GM12878 (cell line): ENCODE measurements at regions not wholly inside any gene's neighbourhood (a gene's known extent, or its start where the extent isn't known, plus 50 kb on each side); places are given as distances from the start of the nearest gene placed in this dataset.

Experiments used
- ATAC-seq: fragments of 200-7000 bp; cut with Tn5 transposase; 3 replicates; pipeline ENCODE4 v1.9.1; 2020; ENCODE audit warnings: mild to moderate bottlenecking, moderate library complexity
- BruUV-seq: library from RNA; stranded (reverse); fragments of 400-500 nt; replicated peaks from 2 replicates; lab custom pipeline; 2021; lab: Mats Ljungman, UMichigan
- CTCF ChIA-PET: fragments of 300-600 bp; sonication (Branson Sonifier 250); formaldehyde crosslinking; extraction: SDS; loops from one replicate; lab custom pipeline; 2021; ENCODE audit warnings: inconsistent platforms; lab: Yijun Ruan, JAX
- POLR2A ChIA-PET: fragments of 350-600 bp; formaldehyde crosslinking; extraction: SDS; loops from one replicate; lab custom pipeline; 2021; ENCODE audit warnings: inconsistent platforms; lab: Charles Lee
- RAD21 ChIA-PET: fragments of 300-600 bp; sonication (Branson Sonifier 250); formaldehyde crosslinking; loops from one replicate; lab custom pipeline; 2023; ENCODE audit warnings: antibody characterized with exemption; ENCODE audit not compliant: unreplicated experiment; lab: Charles Lee
- SMC1A ChIA-PET: fragments of 300-600 bp; sonication (Branson Sonifier 250); formaldehyde crosslinking; loops from one replicate; lab custom pipeline; 2023; ENCODE audit not compliant: unreplicated experiment, uncharacterized antibody; lab: Charles Lee
- DNase-seq: peaks from one replicate; pipeline ENCODE4 v3.0.0-alpha.2; 2011; ENCODE audit warnings: low read depth, low spot score
- FAIRE-seq: peaks from 3 replicates; lab custom pipeline; 2011; peaks lifted over from hg19 to GRCh38; lab: Jason Lieb, UNC
- H2AFZ ChIP-seq: 2 replicates; pipeline ENCODE4 v1.6.0; 2011; ENCODE audit warnings: low read depth, low read length, control low read depth; ENCODE audit not compliant: control insufficient read depth
- H3K27ac ChIP-seq: 2 replicates; pipeline ENCODE4 v1.5.1; 2011; ENCODE audit warnings: control low read depth; ENCODE audit not compliant: control insufficient read depth, insufficient read depth
- H3K27me3 ChIP-seq, 2 experiments: replicated peaks in 1 of 2; 2 replicates each; pipeline versions ENCODE4 v1.6.0 to v1.6.1; 2011; ENCODE audit warnings: low read length in 1 of 2; ENCODE audit not compliant: control insufficient read depth in 2 of 2, insufficient read depth in 2 of 2
- H3K36me3 ChIP-seq, 2 experiments: 2 replicates each; pipeline ENCODE4 v1.5.1; 2011; ENCODE audit warnings: low read length in 1 of 2; ENCODE audit not compliant: control insufficient read depth in 2 of 2, insufficient read depth in 2 of 2
- H3K4me1 ChIP-seq: 2 replicates; pipeline ENCODE4 v1.6.1; 2011; ENCODE audit warnings: mild to moderate bottlenecking, low read length, moderate library complexity, mixed read lengths; ENCODE audit not compliant: control insufficient read depth, insufficient read depth
- H3K4me2 ChIP-seq: 2 replicates; pipeline ENCODE4 v1.6.0; 2011; ENCODE audit warnings: control low read depth; ENCODE audit not compliant: control insufficient read depth, insufficient read depth
- H3K4me3 ChIP-seq: fragments of 200-600 bp; sonication (generic); 2 replicates; pipeline ENCODE4 v1.5.1; 2016
- H3K79me2 ChIP-seq: 2 replicates; pipeline ENCODE4 v1.6.0; 2011; ENCODE audit warnings: low read length; ENCODE audit not compliant: control insufficient read depth, insufficient read depth
- H3K9ac ChIP-seq: 2 replicates; pipeline ENCODE4 v1.8.0; 2011; ENCODE audit warnings: low read length, control low read depth, mixed read lengths; ENCODE audit not compliant: control insufficient read depth, insufficient read depth
- H3K9me3 ChIP-seq: replicated peaks from 3 replicates; pipeline ENCODE4 v1.5.1; 2011; ENCODE audit warnings: mild to moderate bottlenecking, low read length; ENCODE audit not compliant: control insufficient read depth, insufficient read depth
- H4K20me1 ChIP-seq: 2 replicates; pipeline ENCODE4 v1.6.0; 2011; ENCODE audit not compliant: control insufficient read depth, insufficient read depth
- ASH2L ChIP-seq: fragments of 300-600, 200-600 bp; sonication (generic); IDR thresholded peaks from 2 replicates; pipeline ENCODE4 v1.6.1; 2017; ENCODE audit warnings: low read depth, mild to moderate bottlenecking, borderline replicate concordance
- BRCA1 ChIP-seq: IDR thresholded peaks from 2 replicates; pipeline ENCODE4 v1.6.1; 2011; ENCODE audit warnings: low read depth, low read length, improper control_type of control experiment
- EED ChIP-seq: sonication (generic); IDR thresholded peaks from 2 replicates; pipeline ENCODE4 v1.6.1; 2016; ENCODE audit warnings: antibody characterized with exemption, low read depth
- GABPA ChIP-seq: IDR thresholded peaks from 2 replicates; pipeline ENCODE4 v1.6.1; 2014; ENCODE audit warnings: antibody characterized with exemption, low read depth, mild to moderate bottlenecking, inconsistent platforms
- JUND ChIP-seq: IDR thresholded peaks from 2 replicates; pipeline ENCODE4 v1.6.1; 2012; ENCODE audit warnings: low read depth, mild to moderate bottlenecking, low read length, improper control_type of control experiment, moderate library complexity
- KDM1A ChIP-seq: fragments of 200-600 bp; sonication (generic); IDR thresholded peaks from 2 replicates; pipeline ENCODE4 v1.6.1; 2016; ENCODE audit warnings: borderline replicate concordance
- NFXL1 ChIP-seq: fragments of 450-650 bp; IDR thresholded peaks from 2 replicates; pipeline ENCODE4 v1.6.1; 2017; ENCODE audit warnings: antibody characterized with exemption, mild to moderate bottlenecking, borderline replicate concordance
- PRDM15 ChIP-seq: fragments of 450-650 bp; formaldehyde crosslinking; IDR thresholded peaks from 2 replicates; pipeline ENCODE4 v1.4.0; 2020; ENCODE audit warnings: mild to moderate bottlenecking, moderate library complexity
- RB1 ChIP-seq: fragments of 450-650 bp; formaldehyde crosslinking; IDR thresholded peaks from 2 replicates; pipeline ENCODE4 v1.6.1; 2017; ENCODE audit warnings: mild to moderate bottlenecking, borderline replicate concordance
- SREBF2 ChIP-seq: IDR thresholded peaks from 2 replicates; pipeline ENCODE4 v1.6.1; 2012; ENCODE audit warnings: mild to moderate bottlenecking, low read length
- STAT1 ChIP-seq: fragments of 450-650 bp; conservative IDR thresholded peaks from 2 replicates; pipeline ENCODE4 v1.6.1; 2014; ENCODE audit warnings: antibody characterized with exemption, mild to moderate bottlenecking
- STAT3 ChIP-seq: IDR thresholded peaks from 2 replicates; pipeline ENCODE4 v1.6.1; 2011; ENCODE audit warnings: low read depth, low read length, improper control_type of control experiment
- SUPT20H ChIP-seq: IDR thresholded peaks from 2 replicates; pipeline ENCODE4 v1.6.1; 2011; ENCODE audit warnings: low read depth, mild to moderate bottlenecking, low read length, moderate library complexity, borderline replicate concordance; ENCODE audit not compliant: control insufficient read depth
- TBL1XR1 ChIP-seq: IDR thresholded peaks from 2 replicates; pipeline ENCODE4 v1.6.1; 2012; ENCODE audit warnings: low read depth, low read length, improper control_type of control experiment
- ZBTB4 ChIP-seq: fragments of 450-650 bp; formaldehyde crosslinking; IDR thresholded peaks from 2 replicates; pipeline ENCODE4 v1.4.0; 2022; ENCODE audit warnings: mild to moderate bottlenecking, moderate library complexity
- ZNF622 ChIP-seq: fragments of 450-650 bp; IDR thresholded peaks from 2 replicates; pipeline ENCODE4 v1.6.1; 2017; ENCODE audit warnings: mild to moderate bottlenecking, inconsistent platforms
- ZSCAN29 ChIP-seq: fragments of 450-650 bp; IDR thresholded peaks from 2 replicates; pipeline ENCODE4 v1.6.1; 2017; ENCODE audit warnings: mild to moderate bottlenecking, moderate library complexity
- WGBS: methylation state at CpG from one replicate; pipeline ENCODE4 v1.1.6; 2016; ENCODE audit warnings: low lambda C conversion rate; ENCODE audit not compliant: insufficient replicate concordance, insufficient coverage; ENCODE audit errors: missing lambda C conversion rate; 5-methylcytosine and 5-hydroxymethylcytosine counted together
- in situ Hi-C: fragments of 300-500 bp; cut with MboI; formaldehyde crosslinking; loops from 9 replicates; pipeline ENCODE4 v1.14.3; 2018; ENCODE audit warnings: mixed read lengths
- intact Hi-C: fragments of 100-400 bp; cut with micrococcal nuclease; formaldehyde crosslinking; loops from one replicate; pipeline ENCODE4 v1.14.2; 2022; ENCODE audit not compliant: unreplicated experiment
- TF ChIP-seq, protein P1 (sequence below): fragments of 450-650 bp; IDR thresholded peaks from 2 replicates; pipeline ENCODE4 v1.6.1; 2014; ENCODE audit warnings: mild to moderate bottlenecking

- TF ChIP-seq PRDM15 (no peak), JUND (no peak)
Measured at GRCh38 chr22:26887456-26887855, 230.1 kb downstream of the MIAT start (continued).

- intact Hi-C loops = no loop called here
Measured at GRCh38 chr22:26887916-26888315, 230.5 kb downstream of the MIAT start.

More at GRCh38 chr22:26887916-26888315, 230.5 kb downstream of the MIAT start:
- ChIA-PET RAD21 (no interaction called here), POLR2A (no interaction called here), SMC1A (no interaction called here), CTCF (interaction anchor here (0.5 kb wide), 1 partner anchor 207 kb away, joined by 3 read pairs; no protein-coding TSS in a partner anchor)
- Histone ChIP-seq H2AFZ (no peak overlapping the region), H3K9ac (no peak overlapping the region), H3K4me1 (no peaks in the 10 kb centered on the region), H3K27me3 (peaks cover 0 to 9% of the 10 kb centered on the region in 2 experiments; a peak in 2 of 4 replicates), H3K36me3 (no peaks in the 10 kb centered on the region), H4K20me1 (no peaks in the 10 kb centered on the region), H3K4me2 (no peak overlapping the region), H3K79me2 (no peaks in the 10 kb centered on the region), H3K4me3 (no peak overlapping the region), H3K27ac (no peak overlapping the region), H3K9me3 (no peaks in the 10 kb centered on the region)
- in situ Hi-C loops = no loop called here
- 0% methylated on average over 4 of the region's 4 CpGs for WGBS
- TF ChIP-seq NFXL1 = no peak
- no peak for TF ChIP-seq ZNF622
- TF ChIP-seq GABPA = no peak
- no peak for TF ChIP-seq RB1
- no peak for TF ChIP-seq KDM1A
- no peak for TF ChIP-seq BRCA1
- TF ChIP-seq EED = no peak
- TF ChIP-seq TBL1XR1 = no peak
- TF ChIP-seq SUPT20H = no peak
- TF ChIP-seq, protein P1, sequence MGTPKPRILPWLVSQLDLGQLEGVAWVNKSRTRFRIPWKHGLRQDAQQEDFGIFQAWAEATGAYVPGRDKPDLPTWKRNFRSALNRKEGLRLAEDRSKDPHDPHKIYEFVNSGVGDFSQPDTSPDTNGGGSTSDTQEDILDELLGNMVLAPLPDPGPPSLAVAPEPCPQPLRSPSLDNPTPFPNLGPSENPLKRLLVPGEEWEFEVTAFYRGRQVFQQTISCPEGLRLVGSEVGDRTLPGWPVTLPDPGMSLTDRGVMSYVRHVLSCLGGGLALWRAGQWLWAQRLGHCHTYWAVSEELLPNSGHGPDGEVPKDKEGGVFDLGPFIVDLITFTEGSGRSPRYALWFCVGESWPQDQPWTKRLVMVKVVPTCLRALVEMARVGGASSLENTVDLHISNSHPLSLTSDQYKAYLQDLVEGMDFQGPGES = no peak
- no peak for TF ChIP-seq STAT1
- no peak for TF ChIP-seq STAT3
- no peak for TF ChIP-seq SREBF2
- TF ChIP-seq ZSCAN29 = no peak
- TF ChIP-seq ZBTB4 (CRISPR knock-in tag) = no peak
- TF ChIP-seq ASH2L = no peak
- no peak for FAIRE-seq
- BruUV-seq = no TSS peak
- no peak for DNase-seq
- ATAC-seq = no peak
